NCI-H146 treated with DMSO at 0.1 percent for 48 hours (cell line): ENCODE measurements at regions not wholly inside any gene's neighbourhood (a gene's known extent, or its start where the extent isn't known, plus 50 kb on each side); places are given as distances from the start of the nearest gene placed in this dataset.

ENCODE experiments used
- DNase-seq: peaks from one replicate; lab custom pipeline; 2025; ENCODE audit not compliant: unreplicated experiment; lab: John Stamatoyannopoulos, UW

DNA sequence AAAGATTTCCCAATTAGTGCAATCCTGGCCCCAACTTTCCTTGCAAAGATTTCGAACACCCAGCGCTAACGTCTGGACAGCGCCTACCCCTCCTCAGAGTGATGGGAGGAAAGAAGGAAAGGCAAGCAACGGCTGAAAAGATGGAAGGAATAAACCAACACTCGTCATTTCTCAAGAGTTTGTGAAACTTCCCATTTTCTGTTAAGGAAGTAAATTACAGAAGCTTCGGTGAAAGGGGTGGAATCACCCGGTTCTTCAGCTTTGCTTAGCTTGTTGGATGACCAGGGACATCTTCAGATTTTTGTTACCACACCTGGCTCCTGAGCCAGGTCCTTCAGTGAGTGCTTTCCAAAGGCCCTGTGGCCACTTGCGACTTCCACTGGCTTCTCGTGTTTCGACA is 313.1 kb downstream of the SKIDA1 start:
- DNase-seq: no peak

DNA sequence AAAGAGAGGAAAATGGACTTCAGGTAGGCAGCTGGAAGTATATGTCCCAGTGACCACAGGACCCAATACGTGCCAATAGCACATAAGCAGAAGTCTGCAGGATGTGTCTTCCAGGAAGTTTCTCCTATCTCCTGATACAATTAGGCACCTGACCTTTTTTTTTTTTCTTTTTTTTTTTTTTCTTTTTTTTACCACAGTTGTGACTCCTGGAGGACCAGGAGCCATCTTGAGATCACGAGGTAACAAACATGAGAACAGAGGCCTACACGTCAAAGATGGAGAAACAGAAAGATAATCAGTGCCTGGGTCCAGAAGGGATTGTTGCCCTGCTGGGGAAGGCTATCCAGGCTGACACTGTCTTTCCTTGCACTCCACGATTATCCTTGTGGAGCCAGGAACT is 312.4 kb upstream of the NEBL start:
- no peak for DNase-seq

GRCh38 chr10:21208666-21209316 is 311.7 kb upstream of the NEBL start:
- no peak for DNase-seq

DNA sequence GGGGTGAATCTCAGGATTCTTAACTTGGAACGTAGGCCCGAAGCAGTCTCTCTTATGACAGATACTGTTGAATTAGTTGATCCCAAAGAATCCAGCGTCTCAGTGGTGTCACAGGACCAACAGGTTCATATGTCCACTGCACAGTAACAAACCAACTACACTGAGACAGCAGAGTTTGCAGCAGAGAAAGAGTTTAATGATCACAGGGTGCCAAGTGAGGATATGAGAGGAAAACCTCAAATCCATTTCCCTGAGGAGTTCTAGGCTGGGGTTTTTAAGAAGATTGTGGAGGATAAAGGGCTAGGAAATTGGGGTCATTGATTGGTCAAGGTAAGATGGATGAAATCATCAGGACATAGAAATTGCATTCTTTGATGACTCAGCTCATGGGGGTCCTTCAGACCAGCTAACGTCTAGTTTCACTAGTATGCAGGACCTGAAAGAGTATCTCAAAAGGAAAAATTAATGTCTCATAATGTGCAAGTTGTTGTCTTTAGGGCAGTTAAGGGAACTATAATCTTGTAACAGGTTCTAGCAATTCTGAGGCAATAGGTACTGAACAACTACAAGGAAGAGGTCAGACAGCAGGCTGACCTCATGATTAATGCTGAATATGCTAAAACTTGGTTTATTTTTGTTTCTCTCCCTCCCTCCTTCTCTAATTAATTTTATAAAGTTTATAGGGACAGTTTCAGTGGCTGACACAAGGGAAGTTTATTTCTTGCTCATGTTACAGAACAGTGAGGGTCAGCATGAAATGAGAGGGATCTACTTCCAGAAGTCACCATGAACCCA is 310.9 kb upstream of the NEBL start:
- no peak for DNase-seq

- DNase-seq: no peak
These were observed 308.2 kb upstream of the NEBL start for GRCh38 chr10:21205328-21205727.

DNA sequence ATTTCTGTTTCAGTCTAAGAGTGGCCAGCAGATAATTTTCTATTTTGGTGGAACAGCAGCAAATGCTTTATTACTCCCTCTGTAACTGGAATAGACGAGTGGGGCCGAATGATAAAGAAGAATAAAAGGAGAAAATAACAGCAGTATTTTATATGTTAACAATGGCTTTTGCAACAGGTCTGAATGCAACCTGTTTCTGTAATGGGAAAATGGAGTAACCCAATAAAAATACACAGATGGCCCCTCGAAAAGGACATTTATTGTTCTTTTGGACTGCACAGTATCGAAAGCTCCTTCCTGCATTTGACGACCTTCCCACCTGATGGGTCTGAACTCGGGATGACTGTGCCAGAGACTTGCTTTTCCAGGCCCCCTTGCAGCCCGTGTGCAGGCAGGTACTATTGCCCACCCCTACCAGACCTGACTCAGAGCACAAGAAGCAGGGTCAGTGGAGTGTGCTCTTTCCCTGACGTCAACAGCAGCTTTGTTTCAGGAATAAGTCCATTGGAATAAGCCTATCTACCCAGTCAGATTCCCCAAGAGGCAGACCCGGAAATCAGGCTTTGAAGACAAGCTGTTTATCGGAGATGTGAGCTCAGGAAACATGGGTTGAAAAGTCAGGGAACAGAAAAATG is 306.5 kb upstream of the NEBL start:
- no peak for DNase-seq

DNA sequence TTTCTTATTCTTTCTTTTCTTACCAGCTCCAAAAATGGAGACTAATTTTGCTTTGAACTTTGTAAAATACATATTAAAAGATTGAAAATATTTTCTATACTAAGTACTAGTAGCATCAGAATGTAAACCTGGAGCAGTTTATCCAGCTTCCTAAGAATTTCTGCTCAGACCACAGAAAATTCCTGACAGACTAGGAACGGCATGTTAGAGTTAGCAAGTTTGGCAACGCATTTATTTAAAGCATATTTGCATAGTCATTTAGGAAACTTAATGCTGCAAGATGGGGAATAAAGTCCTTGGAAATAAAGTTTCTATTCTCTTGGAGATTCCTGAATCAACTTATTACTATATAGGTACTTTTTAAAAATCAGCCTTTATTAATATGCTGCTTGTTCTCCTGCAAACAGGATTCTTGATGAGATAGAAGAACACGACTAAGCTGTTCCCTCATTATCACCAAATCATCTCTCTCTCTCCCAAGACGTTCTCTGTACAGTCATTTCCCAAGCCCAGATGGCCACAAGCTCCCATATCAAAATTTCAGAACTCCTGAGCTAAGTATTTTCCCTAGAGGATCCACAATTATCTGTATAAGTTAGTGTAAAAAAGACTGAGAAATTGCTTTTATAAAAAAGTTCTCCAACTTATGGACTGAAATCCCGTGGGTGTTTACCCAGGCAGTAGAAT is 305.8 kb upstream of the NEBL start:
- no peak for DNase-seq

DNA sequence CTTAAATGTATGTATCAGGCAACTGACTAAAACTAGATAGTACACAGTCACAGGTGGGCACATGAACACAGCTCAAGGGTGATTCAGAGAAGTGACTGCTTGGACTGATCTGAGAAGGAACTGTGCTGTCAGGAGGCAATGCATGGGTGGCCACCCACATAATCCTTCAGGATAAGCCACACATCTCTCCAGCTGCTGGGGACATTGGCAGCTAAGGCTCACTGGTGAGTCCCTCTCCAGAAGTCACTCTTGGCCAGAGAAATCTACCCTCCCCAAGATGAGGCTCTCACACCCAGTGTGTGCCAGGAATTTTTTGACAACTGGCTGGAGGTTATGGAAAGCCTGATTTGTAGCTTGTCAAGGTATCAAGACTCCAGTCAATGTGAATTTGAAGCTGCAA is 302.4 kb upstream of the NEBL start:
- no peak for DNase-seq

GRCh38 chr10:21197838-21198237 is 300.7 kb upstream of the NEBL start:
- DNase-seq: no peak

- DNase-seq: no peak
These were observed 299.8 kb upstream of the NEBL start for GRCh38 chr10:21196822-21197395.

DNA sequence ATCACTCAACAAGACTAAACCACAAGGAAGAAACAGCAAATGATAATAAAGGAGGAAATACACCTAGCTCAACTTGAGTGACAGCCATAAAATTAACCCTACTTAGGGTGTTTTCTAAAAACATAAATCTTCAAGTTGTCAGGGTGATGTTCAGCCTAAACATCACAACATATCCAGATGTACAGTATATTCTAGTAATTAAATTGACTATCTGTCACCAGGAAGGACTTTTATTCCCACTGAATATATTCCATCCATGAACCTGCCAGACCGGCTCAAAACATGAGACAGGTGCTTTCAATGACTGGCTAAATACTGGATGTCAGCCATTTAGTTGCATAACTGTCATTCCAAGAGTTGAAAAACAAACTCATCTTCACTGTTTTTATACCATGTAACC is 298.1 kb upstream of the NEBL start:
- DNase-seq: no peak

- DNase-seq: peak; percentile 74
These were observed 297.4 kb upstream of the NEBL start for GRCh38 chr10:21194510-21194993.

DNA sequence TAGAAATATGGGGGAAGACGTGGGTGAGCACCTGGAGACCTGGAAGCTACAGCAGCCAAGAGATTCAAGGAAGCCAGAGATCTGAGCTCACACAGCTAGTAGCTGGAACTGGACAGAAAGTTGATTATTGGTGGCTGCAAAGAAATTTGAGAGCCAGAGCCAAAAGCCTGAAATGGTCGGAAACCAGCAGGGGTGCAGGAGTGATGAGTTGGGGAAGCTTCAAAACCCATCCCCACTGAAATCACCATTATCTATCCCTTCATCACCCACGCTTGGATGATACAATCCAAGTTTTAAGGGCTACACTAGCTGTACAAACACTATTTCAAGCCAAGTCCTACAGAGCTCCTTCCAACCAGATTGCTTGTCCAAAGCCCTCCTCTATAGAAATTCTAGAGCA is 296.1 kb upstream of the NEBL start:
- no peak for DNase-seq

DNA sequence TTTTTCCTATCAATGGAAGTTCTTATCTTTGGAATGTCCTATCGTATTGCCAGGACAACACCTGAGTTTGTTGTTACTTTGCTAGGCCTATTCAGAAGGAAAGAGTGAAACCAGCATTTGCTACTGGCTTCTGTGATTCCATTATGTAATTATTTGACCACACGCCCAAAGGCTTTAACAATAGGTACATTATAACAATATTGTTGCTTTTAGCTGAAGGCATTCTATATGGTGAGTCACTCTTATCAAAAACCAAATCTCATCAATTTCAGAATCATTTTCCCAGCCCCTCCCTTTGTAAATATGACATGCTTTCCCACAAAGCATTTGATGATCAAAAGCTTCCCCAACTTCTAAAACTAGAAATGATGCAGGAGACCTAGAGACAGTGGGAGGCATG is 294.4 kb upstream of the NEBL start:
- peak; percentile 54 for DNase-seq

- DNase-seq: no peak
These were observed 287.9 kb upstream of the NEBL start for GRCh38 chr10:21184984-21185383.

- DNase-seq: peak; percentile 81
These were observed 287.1 kb upstream of the NEBL start for GRCh38 chr10:21184216-21184615.

- DNase-seq: no peak
These were observed 285.9 kb upstream of the NEBL start for GRCh38 chr10:21183025-21183424.

DNA sequence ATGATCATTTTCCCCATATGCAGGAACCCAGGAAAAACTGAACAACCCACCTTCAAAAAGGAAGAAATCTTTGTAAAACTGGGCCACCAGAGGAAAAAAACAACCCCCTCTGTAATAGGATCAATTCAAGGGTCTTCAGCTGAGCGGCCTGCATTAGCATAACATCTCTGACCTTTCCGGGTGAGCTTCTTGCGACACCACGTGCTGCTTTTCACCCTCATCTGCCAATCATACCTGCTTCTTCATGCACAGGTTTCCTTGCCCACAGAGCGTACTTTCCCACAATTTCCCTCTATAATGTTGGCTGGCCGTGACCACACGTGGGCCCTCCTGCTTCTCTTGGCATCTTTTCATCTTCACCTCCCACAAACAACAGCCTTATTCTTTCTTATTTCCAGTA is 284.3 kb upstream of the NEBL start:
- no peak for DNase-seq

- no peak for DNase-seq
These were observed 283.5 kb upstream of the NEBL start for GRCh38 chr10:21180604-21181003.

DNA sequence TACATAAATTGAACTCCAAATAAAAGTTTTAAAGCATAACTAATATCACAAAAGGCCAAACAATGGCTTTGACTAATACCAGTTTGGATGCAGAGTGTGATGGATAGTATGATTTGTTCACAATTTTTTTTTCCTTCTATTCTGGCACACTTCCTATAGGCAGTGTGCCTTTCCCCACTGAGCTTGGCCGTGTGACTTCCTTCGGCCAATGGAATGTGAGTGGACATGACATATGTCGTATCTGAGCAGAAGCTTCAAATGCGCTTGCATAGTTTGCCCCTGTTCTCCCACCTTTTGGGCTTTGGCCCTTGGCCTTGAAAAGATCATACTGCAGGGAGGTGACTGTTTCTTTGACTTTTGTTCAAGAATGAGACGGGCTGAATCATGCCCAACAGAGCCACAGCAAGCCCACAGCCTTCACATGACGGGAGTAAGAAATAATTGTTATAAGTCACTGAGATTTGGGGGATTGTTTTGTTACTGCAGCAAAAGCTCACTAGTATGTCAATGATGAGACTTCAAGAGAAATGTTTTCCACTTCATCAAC is 279.9 kb upstream of the NEBL start:
- DNase-seq: no peak

- DNase-seq: no peak
These were observed 278.7 kb upstream of the NEBL start for GRCh38 chr10:21175797-21176196.
